22Rv1 (cell line): ENCODE measurements at regions not wholly inside any gene's neighbourhood (a gene's known extent, or its start where the extent isn't known, plus 50 kb on each side); places are given as distances from the start of the nearest gene placed in this dataset.

ENCODE experiments used
- ZFX ChIP-seq: fragments of 450-650 bp; IDR thresholded peaks from 2 replicates; pipeline ENCODE4 v1.6.1; 2017; ENCODE audit warnings: antibody characterized with exemption, borderline replicate concordance
- TF ChIP-seq, protein P1 (sequence below): fragments of 450-650 bp; IDR thresholded peaks from 2 replicates; pipeline ENCODE4 v1.5.1; 2017; ENCODE audit warnings: mild to moderate bottlenecking

DNA sequence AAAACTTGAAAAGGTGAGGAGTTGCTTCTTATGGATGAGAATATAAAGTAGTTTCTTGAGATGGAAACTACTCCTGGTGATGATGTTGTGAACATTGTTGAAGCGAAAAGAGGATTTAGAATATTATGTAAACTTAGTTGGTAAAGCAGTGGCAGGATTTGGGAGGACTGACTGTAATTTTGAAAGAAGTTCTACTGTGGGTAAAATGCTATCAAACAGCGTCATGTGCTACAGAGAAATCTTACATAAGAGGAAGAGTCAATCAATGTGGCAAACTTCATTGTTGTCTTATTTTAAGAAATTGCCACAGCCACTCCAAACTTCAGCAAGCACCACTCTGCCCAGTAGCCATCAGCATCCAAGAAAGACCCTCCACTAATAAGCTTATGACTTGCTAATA, 112.9 kb upstream of the ZEB2 start:
- TF ChIP-seq, protein P1, sequence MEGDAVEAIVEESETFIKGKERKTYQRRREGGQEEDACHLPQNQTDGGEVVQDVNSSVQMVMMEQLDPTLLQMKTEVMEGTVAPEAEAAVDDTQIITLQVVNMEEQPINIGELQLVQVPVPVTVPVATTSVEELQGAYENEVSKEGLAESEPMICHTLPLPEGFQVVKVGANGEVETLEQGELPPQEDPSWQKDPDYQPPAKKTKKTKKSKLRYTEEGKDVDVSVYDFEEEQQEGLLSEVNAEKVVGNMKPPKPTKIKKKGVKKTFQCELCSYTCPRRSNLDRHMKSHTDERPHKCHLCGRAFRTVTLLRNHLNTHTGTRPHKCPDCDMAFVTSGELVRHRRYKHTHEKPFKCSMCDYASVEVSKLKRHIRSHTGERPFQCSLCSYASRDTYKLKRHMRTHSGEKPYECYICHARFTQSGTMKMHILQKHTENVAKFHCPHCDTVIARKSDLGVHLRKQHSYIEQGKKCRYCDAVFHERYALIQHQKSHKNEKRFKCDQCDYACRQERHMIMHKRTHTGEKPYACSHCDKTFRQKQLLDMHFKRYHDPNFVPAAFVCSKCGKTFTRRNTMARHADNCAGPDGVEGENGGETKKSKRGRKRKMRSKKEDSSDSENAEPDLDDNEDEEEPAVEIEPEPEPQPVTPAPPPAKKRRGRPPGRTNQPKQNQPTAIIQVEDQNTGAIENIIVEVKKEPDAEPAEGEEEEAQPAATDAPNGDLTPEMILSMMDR = no peak
- TF ChIP-seq ZFX = no peak
